Activated CD4-positive, CD25-positive, alpha-beta regulatory T cell treated with anti-CD3 and anti-CD28 coated beads, Interleukin-2, amount 50 U/mL, for 16 hours (primary cell): ENCODE measurements at regions not wholly inside any gene's neighbourhood (a gene's known extent, or its start where the extent isn't known, plus 50 kb on each side); places are given as distances from the start of the nearest gene placed in this dataset.

ENCODE experiments used
- DNase-seq: peaks from one replicate; pipeline ENCODE4 v3.0.0-alpha.2; 2020; ENCODE audit warnings: low read depth, low spot score

GRCh38 chr7:3194501-3195141, 106.4 kb upstream of the SDK1 start:
- no peak for DNase-seq

- no peak for DNase-seq
Measured at GRCh38 chr7:3195160-3195559, 105.9 kb upstream of the SDK1 start.

- no peak for DNase-seq
Measured at GRCh38 chr7:3196629-3197400, 104.2 kb upstream of the SDK1 start.

GRCh38 chr7:3197567-3198213, 103.4 kb upstream of the SDK1 start:
- DNase-seq, result no peak

- no peak for DNase-seq
Measured at GRCh38 chr7:3198316-3198715, 102.7 kb upstream of the SDK1 start.

GRCh38 chr7:3200504-3200903, 100.5 kb upstream of the SDK1 start:
- no peak for DNase-seq

GRCh38 chr7:3201306-3201705, 99.7 kb upstream of the SDK1 start:
- DNase-seq, result no peak

- DNase-seq, result no peak
Measured at GRCh38 chr7:3201937-3202710, 98.9 kb upstream of the SDK1 start.

GRCh38 chr7:3204526-3204925, 96.5 kb upstream of the SDK1 start:
- no peak for DNase-seq

GRCh38 chr7:3206101-3206500, 95.0 kb upstream of the SDK1 start:
- DNase-seq, result no peak

GRCh38 chr7:3206771-3207191, 94.3 kb upstream of the SDK1 start:
- DNase-seq, result no peak

- no peak for DNase-seq
Measured at GRCh38 chr7:3207387-3207902, 93.6 kb upstream of the SDK1 start.

GRCh38 chr7:3210531-3210930, 90.5 kb upstream of the SDK1 start:
- no peak for DNase-seq

GRCh38 chr7:3214090-3214413, 87.0 kb upstream of the SDK1 start:
- DNase-seq, result no peak

- DNase-seq, result no peak
Measured at GRCh38 chr7:3215624-3216585, 85.1 kb upstream of the SDK1 start.

GRCh38 chr7:3217166-3217565, 83.9 kb upstream of the SDK1 start:
- DNase-seq, result no peak

- DNase-seq, result no peak
Measured at GRCh38 chr7:3218411-3219225, 82.4 kb upstream of the SDK1 start.

- DNase-seq, result no peak
Measured at GRCh38 chr7:3229904-3230470, 71.1 kb upstream of the SDK1 start.

GRCh38 chr7:3230908-3231307, 70.1 kb upstream of the SDK1 start:
- no peak for DNase-seq

- DNase-seq, result no peak
Measured at GRCh38 chr7:3232228-3232627, 68.8 kb upstream of the SDK1 start.
